NCI-H1048 (cell line): ENCODE measurements at regions not wholly inside any gene's neighbourhood (a gene's known extent, or its start where the extent isn't known, plus 50 kb on each side); places are given as distances from the start of the nearest gene placed in this dataset.

Source experiments
- DNase-seq: peaks from one replicate; lab custom pipeline; 2025; lab: John Stamatoyannopoulos, UW

DNA sequence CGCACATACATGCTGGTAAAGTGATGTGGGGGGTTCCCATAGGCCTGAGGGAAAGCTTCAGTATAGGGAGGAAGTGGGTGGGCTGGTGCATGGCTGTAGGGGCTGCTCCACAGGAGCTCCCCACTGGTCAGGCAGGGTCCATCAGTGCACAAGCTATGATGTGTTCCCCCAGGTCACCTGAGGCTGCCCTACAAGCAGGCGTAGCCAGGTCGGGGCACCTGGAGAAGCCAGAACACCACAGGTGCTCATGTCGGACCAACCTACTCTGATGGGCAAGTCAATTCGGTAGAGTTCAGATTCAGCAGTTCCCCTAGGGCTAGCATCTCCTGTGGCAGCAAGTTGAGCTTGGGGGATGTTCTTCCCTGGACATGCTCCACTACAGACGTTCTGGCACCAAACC is 103.3 kb upstream of the EPHA5 start:
- no peak for DNase-seq

DNA sequence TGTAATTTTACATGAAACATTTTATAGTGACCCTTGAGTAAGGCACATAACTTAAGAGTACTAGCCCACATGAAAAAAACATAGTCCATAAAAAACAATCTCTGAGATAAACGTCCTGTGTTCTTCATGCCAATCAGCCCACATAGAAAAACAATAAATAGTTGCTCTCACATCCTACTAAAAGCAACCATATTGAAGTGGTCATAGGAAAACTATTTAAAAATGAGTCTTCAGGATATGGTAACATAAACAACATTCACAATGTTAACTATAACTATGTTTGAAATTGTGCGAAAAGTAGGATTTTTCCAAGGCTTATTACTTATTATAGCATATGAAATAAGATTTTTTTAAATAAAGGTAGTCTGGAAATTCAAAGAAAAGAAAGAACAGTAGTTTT is 77.1 kb upstream of the EPHA5 start:
- DNase-seq = no peak

DNA sequence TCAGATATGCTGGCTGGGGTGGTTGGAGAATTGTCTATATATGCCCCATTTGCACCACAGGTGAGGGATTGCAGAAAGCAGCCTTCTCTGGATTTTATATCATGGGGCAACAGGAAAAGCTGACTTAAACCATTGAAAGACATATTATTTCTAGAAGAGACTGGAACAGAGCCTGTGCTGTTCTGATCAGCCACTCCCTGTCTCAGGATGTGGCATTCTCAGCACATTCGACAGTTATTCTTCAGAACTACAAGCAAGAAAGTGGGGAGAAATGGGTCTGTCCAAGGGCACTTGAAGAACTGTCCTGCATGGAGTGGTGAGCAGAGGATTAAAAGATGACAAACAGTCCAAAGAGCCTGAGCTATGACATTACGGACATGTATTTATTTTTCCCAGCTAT is 67.8 kb upstream of the EPHA5 start:
- DNase-seq = no peak

DNA sequence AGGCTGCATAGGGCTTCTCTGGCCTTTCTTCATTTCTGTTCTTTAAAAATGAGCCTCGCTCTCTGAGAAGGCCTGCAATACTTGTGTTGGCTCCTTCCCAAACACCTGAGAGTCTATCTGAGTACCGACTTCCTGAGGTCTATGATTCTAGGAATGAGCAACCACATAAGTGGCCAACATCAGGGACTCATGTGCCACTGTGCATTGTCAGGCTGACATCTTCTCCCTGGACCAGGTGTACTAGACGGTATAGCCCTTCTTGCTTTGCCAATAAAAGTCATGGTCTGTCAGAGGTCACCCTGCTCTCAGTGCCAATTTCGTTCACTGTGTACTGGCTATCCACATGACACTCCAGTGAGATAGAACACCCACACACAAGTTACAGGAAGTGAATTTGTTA is 67.4 kb upstream of the EPHA5 start:
- no peak for DNase-seq

DNA sequence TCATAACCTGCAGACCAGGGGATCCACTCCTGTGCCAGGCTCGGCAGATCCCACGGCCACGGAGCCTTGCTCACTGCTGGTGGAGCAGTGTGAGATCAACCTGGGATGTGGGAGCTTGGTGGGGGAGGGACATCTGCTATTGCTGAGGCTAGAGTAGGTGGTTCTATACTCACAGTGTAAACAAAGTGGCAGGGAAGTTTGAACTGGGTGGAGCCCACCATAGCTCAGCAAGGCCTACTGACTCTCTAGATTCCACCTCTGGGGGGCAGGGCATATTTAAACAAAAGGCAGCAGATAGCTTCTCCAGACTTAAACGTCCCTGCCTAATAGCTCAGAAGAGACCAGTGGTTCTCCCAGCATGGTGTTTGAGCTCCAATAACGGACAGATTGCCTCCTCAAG is 54.7 kb upstream of the EPHA5 start:
- DNase-seq = no peak
